ENCODE measurements at regions not wholly inside any gene's neighbourhood (a gene's known extent, or its start where the extent isn't known, plus 50 kb on each side); places are given as distances from the start of the nearest gene placed in this dataset.

GRCh38 chr3:14288177-14288788 is 109.7 kb downstream of the LSM3 start:
- DNase-seq (ENCODE audit: low spot score), result no peak

GRCh38 chr3:14288833-14289451 is 110.3 kb downstream of the LSM3 start:
- DNase-seq (ENCODE audit: low spot score), result no peak

- peak; percentile 51 for DNase-seq (ENCODE audit: low spot score)
Measured at GRCh38 chr3:14289590-14290461, 111.2 kb downstream of the LSM3 start.

GRCh38 chr3:14290631-14291385 is 111.6 kb upstream of the SLC6A6 start:
- peak; percentile 87 for DNase-seq (ENCODE audit: low spot score)

- no peak for DNase-seq (ENCODE audit: low spot score)
Measured at GRCh38 chr3:14295037-14295436, 107.4 kb upstream of the SLC6A6 start.

- DNase-seq (ENCODE audit: low spot score), result peak; percentile 70
Measured at GRCh38 chr3:14295801-14296200, 106.6 kb upstream of the SLC6A6 start.

- DNase-seq (ENCODE audit: low spot score), result no peak
Measured at GRCh38 chr3:14297305-14297704, 105.1 kb upstream of the SLC6A6 start.

- no peak for DNase-seq (ENCODE audit: low spot score)
Measured at GRCh38 chr3:14297784-14298236, 104.6 kb upstream of the SLC6A6 start.

- no peak for DNase-seq (ENCODE audit: low spot score)
Measured at GRCh38 chr3:14298442-14298841, 104.0 kb upstream of the SLC6A6 start.

- no peak for DNase-seq (ENCODE audit: low spot score)
Measured at GRCh38 chr3:14298991-14299555, 103.3 kb upstream of the SLC6A6 start.

GRCh38 chr3:14299767-14300166 is 102.6 kb upstream of the SLC6A6 start:
- no peak for DNase-seq (ENCODE audit: low spot score)

GRCh38 chr3:14300721-14301399 is 101.5 kb upstream of the SLC6A6 start:
- no peak for DNase-seq (ENCODE audit: low spot score)

GRCh38 chr3:14301558-14301957 is 100.8 kb upstream of the SLC6A6 start:
- no peak for DNase-seq (ENCODE audit: low spot score)

- no peak for DNase-seq (ENCODE audit: low spot score)
Measured at GRCh38 chr3:14303336-14304100, 98.9 kb upstream of the SLC6A6 start.

GRCh38 chr3:14304101-14305045 is 98.0 kb upstream of the SLC6A6 start:
- DNase-seq (ENCODE audit: low spot score), result no peak

GRCh38 chr3:14305324-14305723 is 97.1 kb upstream of the SLC6A6 start:
- DNase-seq (ENCODE audit: low spot score), result no peak

- no peak for DNase-seq (ENCODE audit: low spot score)
Measured at GRCh38 chr3:14306142-14306541, 96.3 kb upstream of the SLC6A6 start.

- DNase-seq (ENCODE audit: low spot score), result no peak
Measured at GRCh38 chr3:14307656-14308302, 94.6 kb upstream of the SLC6A6 start.

- DNase-seq (ENCODE audit: low spot score), result no peak
Measured at GRCh38 chr3:14311729-14312128, 90.7 kb upstream of the SLC6A6 start.
